CD4-positive, alpha-beta T cell treated with Interleukin-12 subunit alpha and Interleukin-12 subunit beta, for 1 hour (primary cell): ENCODE measurements at regions not wholly inside any gene's neighbourhood (a gene's known extent, or its start where the extent isn't known, plus 50 kb on each side); places are given as distances from the start of the nearest gene placed in this dataset.
"Not testable (repeated sequence)": the region's sequence is repeated elsewhere in the genome, so short reads cannot be mapped to it uniquely, and the experiment has no call there.

Source experiments
- DNase-seq: peaks from one replicate; pipeline ENCODE4 v3.0.0-alpha.2; 2020

GRCh38 chr11:15824060-15824459, 532.3 kb downstream of the SOX6 start:
- no peak for DNase-seq

- DNase-seq, result no peak
Observed at GRCh38 chr11:15825976-15826650, 530.2 kb downstream of the SOX6 start.

- no peak for DNase-seq
Observed at GRCh38 chr11:15826826-15827225, 529.5 kb downstream of the SOX6 start.

GRCh38 chr11:15828215-15828853, 528.0 kb downstream of the SOX6 start:
- DNase-seq, result no peak

- no peak for DNase-seq
Observed at GRCh38 chr11:15829312-15829711, 527.0 kb downstream of the SOX6 start.

GRCh38 chr11:15830741-15831428, 525.5 kb downstream of the SOX6 start:
- no peak for DNase-seq

GRCh38 chr11:15835788-15836411, 520.4 kb downstream of the SOX6 start:
- no peak for DNase-seq

- no peak for DNase-seq
Observed at GRCh38 chr11:15836795-15837194, 519.6 kb downstream of the SOX6 start.

- no peak for DNase-seq
Observed at GRCh38 chr11:15837901-15838489, 518.4 kb downstream of the SOX6 start.

- no peak for DNase-seq
Observed at GRCh38 chr11:15839061-15839460, 517.3 kb downstream of the SOX6 start.

GRCh38 chr11:15840966-15841365, 515.4 kb downstream of the SOX6 start:
- DNase-seq, result no peak

- DNase-seq, result no peak
Observed at GRCh38 chr11:15841931-15842740, 514.2 kb downstream of the SOX6 start.

- no peak for DNase-seq
Observed at GRCh38 chr11:15843309-15843872, 513.0 kb downstream of the SOX6 start.

GRCh38 chr11:15845261-15845660, 511.1 kb downstream of the SOX6 start:
- no peak for DNase-seq

GRCh38 chr11:15848631-15849168, 507.6 kb downstream of the SOX6 start:
- DNase-seq, result no peak

GRCh38 chr11:15849257-15849656, 507.1 kb downstream of the SOX6 start:
- DNase-seq, result no peak

- not testable (repeated sequence) for DNase-seq
Observed at GRCh38 chr11:15850335-15850734, 506.0 kb downstream of the SOX6 start.

- no peak for DNase-seq
Observed at GRCh38 chr11:15851051-15851498, 505.3 kb downstream of the SOX6 start.

- DNase-seq, result no peak
Observed at GRCh38 chr11:15852179-15852578, 504.2 kb downstream of the SOX6 start.

GRCh38 chr11:15854245-15854644, 502.1 kb downstream of the SOX6 start:
- DNase-seq, result no peak

GRCh38 chr11:15858881-15859280, 497.5 kb downstream of the SOX6 start:
- no peak for DNase-seq

- DNase-seq, result no peak
Observed at GRCh38 chr11:15859411-15859810, 496.9 kb downstream of the SOX6 start.
